OCI-LY7 (cell line): ENCODE measurements at regions not wholly inside any gene's neighbourhood (a gene's known extent, or its start where the extent isn't known, plus 50 kb on each side); places are given as distances from the start of the nearest gene placed in this dataset.

ENCODE experiments used
- CTCF ChIP-seq: fragments of 200-600 bp; sonication (generic); conservative IDR thresholded peaks from 2 replicates; pipeline ENCODE4 v1.5.1; 2014; ENCODE audit warnings: mild to moderate bottlenecking, antibody characterized with exemption, low read length, moderate library complexity, mixed read lengths
- EZH2phosphoT487 ChIP-seq: fragments of 200-600 bp; sonication (generic); IDR thresholded peaks from 2 replicates; pipeline ENCODE4 v1.6.1; 2018; ENCODE audit warnings: low read depth, borderline replicate concordance, mild to moderate bottlenecking, mixed run types, antibody characterized with exemption, low read length, moderate library complexity, mixed read lengths

DNA sequence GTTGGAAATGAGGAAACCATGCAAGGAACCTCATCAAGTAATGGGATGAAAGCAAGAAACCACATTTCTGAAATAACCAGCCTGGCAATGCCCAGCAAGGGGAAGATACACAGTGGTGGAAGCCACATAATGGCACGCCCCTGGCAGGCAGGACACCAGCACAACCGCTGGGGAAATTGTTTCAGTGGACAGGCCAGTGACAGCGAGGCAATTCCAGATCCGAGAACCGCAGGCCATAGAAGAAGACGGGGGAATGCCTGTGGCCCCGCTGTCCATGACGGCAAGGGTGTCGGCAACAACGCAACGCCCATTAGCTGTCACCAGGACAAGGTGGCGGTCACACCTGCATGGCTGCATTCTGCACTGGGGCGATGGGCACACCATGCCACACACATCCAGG, 1389.6 kb downstream of the BRD1 start:
- TF ChIP-seq CTCF: no peak
- no peak for TF ChIP-seq EZH2phosphoT487
